ENCODE measurements at regions not wholly inside any gene's neighbourhood (a gene's known extent, or its start where the extent isn't known, plus 50 kb on each side); places are given as distances from the start of the nearest gene placed in this dataset.

DNA sequence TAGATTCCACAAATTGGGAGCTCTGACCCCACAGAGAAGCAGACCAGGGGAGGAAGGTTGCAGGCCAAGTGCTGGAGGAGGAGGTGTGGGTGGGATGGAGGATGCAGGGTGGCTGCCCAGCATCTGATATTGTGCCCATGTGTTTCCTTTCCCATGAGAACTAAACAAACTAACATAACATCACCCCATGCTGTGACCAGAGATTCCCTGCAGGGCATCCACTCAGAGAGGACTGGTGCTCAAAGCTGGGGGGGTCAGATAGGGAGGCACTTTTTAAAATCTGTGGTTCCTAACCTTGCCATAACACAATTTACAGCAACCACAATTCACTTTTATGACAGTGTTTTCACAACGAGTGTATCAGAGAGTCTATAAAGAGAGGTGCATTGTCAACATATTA lies 1277.6 kb downstream of the AACS start:
- ATAC-seq = no peak
- no peak for TF ChIP-seq POLR2A (IDR thresholded peaks at IDR 0.05)
- TF ChIP-seq, protein P1, sequence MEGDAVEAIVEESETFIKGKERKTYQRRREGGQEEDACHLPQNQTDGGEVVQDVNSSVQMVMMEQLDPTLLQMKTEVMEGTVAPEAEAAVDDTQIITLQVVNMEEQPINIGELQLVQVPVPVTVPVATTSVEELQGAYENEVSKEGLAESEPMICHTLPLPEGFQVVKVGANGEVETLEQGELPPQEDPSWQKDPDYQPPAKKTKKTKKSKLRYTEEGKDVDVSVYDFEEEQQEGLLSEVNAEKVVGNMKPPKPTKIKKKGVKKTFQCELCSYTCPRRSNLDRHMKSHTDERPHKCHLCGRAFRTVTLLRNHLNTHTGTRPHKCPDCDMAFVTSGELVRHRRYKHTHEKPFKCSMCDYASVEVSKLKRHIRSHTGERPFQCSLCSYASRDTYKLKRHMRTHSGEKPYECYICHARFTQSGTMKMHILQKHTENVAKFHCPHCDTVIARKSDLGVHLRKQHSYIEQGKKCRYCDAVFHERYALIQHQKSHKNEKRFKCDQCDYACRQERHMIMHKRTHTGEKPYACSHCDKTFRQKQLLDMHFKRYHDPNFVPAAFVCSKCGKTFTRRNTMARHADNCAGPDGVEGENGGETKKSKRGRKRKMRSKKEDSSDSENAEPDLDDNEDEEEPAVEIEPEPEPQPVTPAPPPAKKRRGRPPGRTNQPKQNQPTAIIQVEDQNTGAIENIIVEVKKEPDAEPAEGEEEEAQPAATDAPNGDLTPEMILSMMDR (IDR thresholded peaks at IDR 0.05 in 4 of 5, conservative IDR thresholded peaks at IDR 0.05 in 1 of 5) = no peak
- Histone ChIP-seq H3K27me3 (no peaks in the 10 kb centered on the region), H3K9me3 (no peaks in the 10 kb centered on the region), H3K27ac (no peak overlapping the region), H3K4me3 (no peak overlapping the region), H3K36me3 (no peaks in the 10 kb centered on the region), H3K4me1 (no peaks in the 10 kb centered on the region)
- DNase-seq = no peak
- in situ Hi-C loops (cut with MboI; ENCODE audit: low sequenced_read_pairs in 4 of 4) (no loop called here), intact Hi-C loops (cut with DNase I; ENCODE audit: low total_unique reads) (no loop called here)

GRCh38 chr12:126343321-126343720 lies 1278.1 kb downstream of the AACS start:
- Histone ChIP-seq H3K36me3 (no peaks in the 10 kb centered on the region), H3K4me3 (no peak overlapping the region), H3K27me3 (no peaks in the 10 kb centered on the region), H3K27ac (no peak overlapping the region), H3K9me3 (no peaks in the 10 kb centered on the region), H3K4me1 (no peaks in the 10 kb centered on the region)
- no peak for ATAC-seq
- in situ Hi-C loops (cut with MboI; ENCODE audit: low sequenced_read_pairs in 4 of 4) = no loop called here
- intact Hi-C loops (cut with DNase I; ENCODE audit: low total_unique reads) = no loop called here
- DNase-seq = no peak
- no peak for TF ChIP-seq POLR2A (IDR thresholded peaks at IDR 0.05)
- TF ChIP-seq, protein P1 (IDR thresholded peaks at IDR 0.05 in 4 of 5, conservative IDR thresholded peaks at IDR 0.05 in 1 of 5) = no peak

DNA sequence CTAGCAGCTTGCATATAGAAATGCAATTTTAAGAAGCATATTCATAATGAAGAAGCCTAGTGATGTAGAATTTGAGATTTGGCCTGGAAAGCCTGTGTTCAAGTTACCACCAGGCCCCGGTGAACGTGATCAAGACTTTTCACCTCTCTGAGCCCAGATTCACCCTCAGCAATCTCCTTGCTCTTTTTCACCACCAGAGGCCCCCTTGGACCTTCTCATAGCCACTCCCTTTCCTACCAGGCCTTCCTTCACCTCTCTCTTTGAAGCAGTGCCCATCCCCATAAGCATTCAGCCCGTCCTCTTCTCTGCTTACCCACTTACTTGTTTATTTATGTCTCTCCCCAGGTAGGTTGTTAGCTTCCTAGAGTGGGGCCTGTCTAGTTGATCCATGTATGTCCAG lies 1280.9 kb downstream of the AACS start:
- Histone ChIP-seq H3K4me1 (no peaks in the 10 kb centered on the region), H3K9me3 (no peaks in the 10 kb centered on the region), H3K27ac (no peak overlapping the region), H3K4me3 (no peak overlapping the region), H3K36me3 (no peaks in the 10 kb centered on the region), H3K27me3 (no peaks in the 10 kb centered on the region)
- DNase-seq = no peak
- intact Hi-C loops (cut with DNase I; ENCODE audit: low total_unique reads) (no loop called here), in situ Hi-C loops (cut with MboI; ENCODE audit: low sequenced_read_pairs in 4 of 4) (no loop called here)
- no peak for ATAC-seq
- no peak for TF ChIP-seq POLR2A (IDR thresholded peaks at IDR 0.05)
- TF ChIP-seq, protein P1 (IDR thresholded peaks at IDR 0.05 in 4 of 5, conservative IDR thresholded peaks at IDR 0.05 in 1 of 5) = no peak

GRCh38 chr12:126347421-126347820 lies 1282.2 kb downstream of the AACS start:
- DNase-seq = no peak
- intact Hi-C loops (cut with DNase I; ENCODE audit: low total_unique reads) (no loop called here), in situ Hi-C loops (cut with MboI; ENCODE audit: low sequenced_read_pairs in 4 of 4) (no loop called here)
- no peaks in the 10 kb centered on the region for H3K36me3 ChIP-seq
- no peaks in the 10 kb centered on the region for H3K9me3 ChIP-seq
- no peaks in the 10 kb centered on the region for H3K27me3 ChIP-seq
- no peak for TF ChIP-seq POLR2A (IDR thresholded peaks at IDR 0.05)
- TF ChIP-seq, protein P1 (IDR thresholded peaks at IDR 0.05 in 4 of 5, conservative IDR thresholded peaks at IDR 0.05 in 1 of 5) = no peak
- H3K27ac ChIP-seq = no peak overlapping the region
- no peak overlapping the region for H3K4me3 ChIP-seq
- ATAC-seq = no peak
- H3K4me1 ChIP-seq = no peaks in the 10 kb centered on the region

DNA sequence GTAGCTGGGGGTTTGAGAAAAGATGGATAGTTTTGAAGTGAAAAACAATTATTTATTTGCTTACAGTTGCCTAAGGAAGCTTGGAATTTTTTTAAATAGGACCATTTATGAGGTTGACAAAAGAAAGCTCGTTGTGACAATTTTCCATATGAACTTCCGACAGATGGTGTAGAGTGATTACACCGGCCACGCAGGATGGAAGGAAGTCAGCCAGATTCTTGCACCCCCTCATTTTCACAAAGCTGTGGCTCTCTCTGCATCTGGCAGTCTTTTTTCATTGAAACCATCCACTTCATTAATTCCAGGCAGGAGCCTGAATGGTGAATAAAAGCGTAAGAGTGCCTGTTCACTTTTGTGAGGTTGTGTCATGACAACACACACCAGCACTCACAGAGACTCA lies 1284.1 kb downstream of the AACS start:
- H3K27ac ChIP-seq = no peak overlapping the region
- DNase-seq (no peak), ATAC-seq (no peak)
- in situ Hi-C loops (cut with MboI; ENCODE audit: low sequenced_read_pairs in 4 of 4) (no loop called here), intact Hi-C loops (cut with DNase I; ENCODE audit: low total_unique reads) (no loop called here)
- TF ChIP-seq POLR2A (IDR thresholded peaks at IDR 0.05) = no peak
- TF ChIP-seq, protein P1 (IDR thresholded peaks at IDR 0.05 in 4 of 5, conservative IDR thresholded peaks at IDR 0.05 in 1 of 5) = no peak
- no peak overlapping the region for H3K4me3 ChIP-seq
- no peaks in the 10 kb centered on the region for H3K4me1 ChIP-seq
- H3K27me3 ChIP-seq = no peaks in the 10 kb centered on the region
- H3K36me3 ChIP-seq = no peaks in the 10 kb centered on the region
- no peaks in the 10 kb centered on the region for H3K9me3 ChIP-seq

Measured in gastrocnemius medialis (tissue), 4 donors.